Adrenal gland (tissue), 9 donors: ENCODE measurements at regions not wholly inside any gene's neighbourhood (a gene's known extent, or its start where the extent isn't known, plus 50 kb on each side); places are given as distances from the start of the nearest gene placed in this dataset.

Experiments
- DNase-seq, 7 donors: peaks; one replicate each; pipeline ENCODE4 v3.0.0-alpha.2; 2019 to 2020
- H3K27ac ChIP-seq, 5 donors: fragments of 200-600 bp; sonication (generic) in 4 of 5; 1 replicate in 3 of 5; 2 replicates in 2 of 5; pipeline versions ENCODE4 v1.5.1 to v1.8.0; 2016 to 2020; ENCODE audit warnings: mild to moderate bottlenecking in 1 of 5
- H3K27me3 ChIP-seq: fragments of 200-600 bp; 2 replicates; pipeline ENCODE4 v1.8.0; 2021
- H3K36me3 ChIP-seq, 2 donors: fragments of 200-600 bp; replicated peaks in 1 of 2; 1 replicate in 1 of 2; 2 replicates in 1 of 2; pipeline versions ENCODE4 v1.5.1 to v1.8.0; 2018 to 2022
- H3K4me1 ChIP-seq, 2 donors: fragments of 200-600 bp; replicated peaks in 1 of 2; 1 replicate in 1 of 2; 2 replicates in 1 of 2; pipeline versions ENCODE4 v1.5.1 to v1.8.0; 2018 to 2021
- H3K4me3 ChIP-seq, 4 donors: fragments of 200-600 bp; sonication (generic) in 3 of 4; one replicate each; pipeline ENCODE4 v1.5.1; 2016 to 2018
- H3K9me3 ChIP-seq, 3 donors: fragments of 200-600 bp; sonication (generic) in 1 of 3; replicated peaks in 1 of 3; 1 replicate in 2 of 3; 2 replicates in 1 of 3; pipeline versions ENCODE4 v1.5.1 to v1.8.0; 2016 to 2021
- POLR2A ChIP-seq, 2 donors: fragments of 450-650 bp; IDR thresholded peaks; one replicate each; pipeline ENCODE4 v1.6.1; 2017; ENCODE audit warnings: antibody characterized with exemption in 2 of 2, mild to moderate bottlenecking in 2 of 2, moderate library complexity in 1 of 2
- WGBS, 4 donors: extraction: QIAGEN DNeasy Blood & Tissue Kit in 2 of 4; methylation state at CpG; one replicate each; pipeline versions ENCODE4 v1.1.5 to v1.1.7; 2013 to 2017; 5-methylcytosine and 5-hydroxymethylcytosine counted together
- intact Hi-C, 2 donors: fragments of 100-400 bp; cut with DNase I; formaldehyde crosslinking; loops; one replicate each; pipeline versions ENCODE4 v1.14.1 to v1.15.0; 2022 to 2023
- TF ChIP-seq, protein P1 (sequence below), 6 experiments: fragments of 450-650 bp in 4 of 6; fragments of 200-600 bp in 2 of 6; sonication (generic) in 1 of 6; IDR thresholded peaks; 1 replicate in 5 of 6; 2 replicates in 1 of 6; pipeline versions ENCODE4 v1.5.1 to v1.8.0; 2016 to 2021; ENCODE audit warnings: antibody characterized with exemption in 6 of 6, mild to moderate bottlenecking in 2 of 6, moderate library complexity in 1 of 6
- donor health status: healthy with polysubstance abuse.
- donor health status: Bipolar disorder and iron deficiency.
- donor health status: DM: yes; HTN: yes; CAD: no.
- donor health status: DM: no; HTN: no; CAD: no.
- donor health status: DM: no; HTN: no; CAD: no.

- Histone ChIP-seq H3K4me1 (no peaks in the 10 kb centered on the region), H3K27ac (no peak overlapping the region), H3K27me3 (no peaks in the 10 kb centered on the region), H3K4me3 (no peak overlapping the region), H3K9me3 (no peaks in the 10 kb centered on the region), H3K36me3 (no peaks in the 10 kb centered on the region)
- TF ChIP-seq, protein P1, sequence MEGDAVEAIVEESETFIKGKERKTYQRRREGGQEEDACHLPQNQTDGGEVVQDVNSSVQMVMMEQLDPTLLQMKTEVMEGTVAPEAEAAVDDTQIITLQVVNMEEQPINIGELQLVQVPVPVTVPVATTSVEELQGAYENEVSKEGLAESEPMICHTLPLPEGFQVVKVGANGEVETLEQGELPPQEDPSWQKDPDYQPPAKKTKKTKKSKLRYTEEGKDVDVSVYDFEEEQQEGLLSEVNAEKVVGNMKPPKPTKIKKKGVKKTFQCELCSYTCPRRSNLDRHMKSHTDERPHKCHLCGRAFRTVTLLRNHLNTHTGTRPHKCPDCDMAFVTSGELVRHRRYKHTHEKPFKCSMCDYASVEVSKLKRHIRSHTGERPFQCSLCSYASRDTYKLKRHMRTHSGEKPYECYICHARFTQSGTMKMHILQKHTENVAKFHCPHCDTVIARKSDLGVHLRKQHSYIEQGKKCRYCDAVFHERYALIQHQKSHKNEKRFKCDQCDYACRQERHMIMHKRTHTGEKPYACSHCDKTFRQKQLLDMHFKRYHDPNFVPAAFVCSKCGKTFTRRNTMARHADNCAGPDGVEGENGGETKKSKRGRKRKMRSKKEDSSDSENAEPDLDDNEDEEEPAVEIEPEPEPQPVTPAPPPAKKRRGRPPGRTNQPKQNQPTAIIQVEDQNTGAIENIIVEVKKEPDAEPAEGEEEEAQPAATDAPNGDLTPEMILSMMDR (IDR thresholded peaks at IDR 0.05) = no peak
- intact Hi-C loops = no loop called here
- DNase-seq = no peak
- 77 to 91% (median 85%) methylated on average over 3 of the region's 3 CpGs for WGBS, 4 donors
Observed at GRCh38 chr2:48219234-48219554, 95.3 kb upstream of the FOXN2 start.

DNA sequence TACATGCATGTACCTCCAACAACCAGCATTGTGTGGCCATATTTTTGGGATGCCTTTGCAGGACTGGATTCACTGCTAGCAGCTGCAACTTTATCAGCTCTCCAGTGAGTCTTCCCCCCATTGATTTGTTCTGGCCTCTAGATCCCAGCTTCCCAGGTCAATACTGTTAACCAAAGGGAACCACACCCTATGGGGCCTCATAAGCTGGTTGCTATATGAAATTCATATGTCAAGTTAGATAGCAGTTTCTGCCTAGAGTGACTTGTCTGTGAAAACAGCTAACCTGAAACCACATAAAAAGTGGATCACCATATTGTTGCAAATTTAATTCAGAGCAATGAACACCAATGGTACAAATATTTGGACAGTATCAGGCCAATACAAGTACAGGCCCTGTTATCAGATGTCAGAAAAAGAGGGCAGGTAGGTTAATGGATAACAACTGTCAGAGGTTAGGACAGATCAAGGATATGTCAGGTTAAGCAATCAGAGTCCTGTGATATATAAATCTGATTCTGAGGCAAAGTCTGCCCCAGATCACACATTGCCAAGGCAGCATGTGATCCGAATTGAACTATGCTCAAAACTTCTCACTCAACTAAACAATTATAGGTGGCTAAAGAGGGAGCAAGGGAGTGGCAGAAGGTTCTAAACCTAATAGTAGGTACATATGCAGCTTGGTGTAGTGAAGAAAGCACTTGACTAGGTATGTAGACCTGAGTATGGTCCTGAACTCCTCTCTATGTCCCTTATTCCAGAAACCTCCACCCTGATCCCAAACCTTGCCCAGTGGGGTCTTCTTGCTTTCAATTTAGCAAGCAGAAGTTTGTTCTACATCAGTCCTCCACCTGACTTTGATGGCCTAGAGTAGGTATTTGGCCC is 94.7 kb upstream of the FOXN2 start:
- no peak for DNase-seq
- Histone ChIP-seq H3K9me3 (no peaks in the 10 kb centered on the region), H3K4me1 (no peaks in the 10 kb centered on the region), H3K4me3 (no peak overlapping the region), H3K27me3 (no peaks in the 10 kb centered on the region), H3K27ac (no peak overlapping the region), H3K36me3 (no peaks in the 10 kb centered on the region)
- no peak for TF ChIP-seq POLR2A (IDR thresholded peaks at IDR 0.05)
- TF ChIP-seq, protein P1 (IDR thresholded peaks at IDR 0.05) = no peak
- intact Hi-C loops = no loop called here
- 77 to 93% (median 86%) methylated on average over 1 of the region's 1 CpG for WGBS, 4 donors

DNA sequence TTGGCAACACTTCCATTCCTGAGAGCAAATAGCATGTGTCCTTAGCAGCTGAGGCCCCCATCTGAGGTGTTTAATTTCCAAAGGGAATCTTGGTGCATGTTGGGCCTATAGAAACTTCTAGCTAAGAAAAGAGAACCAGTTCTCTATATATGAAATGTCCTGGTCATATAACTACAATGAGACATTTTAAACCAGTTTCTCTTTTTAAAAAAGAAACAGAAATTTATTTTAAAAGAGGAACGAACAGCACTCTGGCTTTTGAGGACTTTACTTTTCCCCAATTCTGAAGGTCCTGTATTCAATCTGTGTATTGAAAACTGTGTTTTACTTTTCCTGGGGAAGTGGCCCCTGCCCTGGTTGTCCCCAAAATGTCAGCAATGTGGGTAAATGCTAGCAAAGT is 94.0 kb upstream of the FOXN2 start:
- no peak for DNase-seq
- 63 to 75% (median 71%) methylated on average over 1 of the region's 1 CpG for WGBS, 4 donors
- H3K4me1 ChIP-seq = no peaks in the 10 kb centered on the region
- no peak overlapping the region for H3K4me3 ChIP-seq
- no peaks in the 10 kb centered on the region for H3K36me3 ChIP-seq
- H3K27ac ChIP-seq = no peak overlapping the region
- no peaks in the 10 kb centered on the region for H3K27me3 ChIP-seq
- no peaks in the 10 kb centered on the region for H3K9me3 ChIP-seq
- TF ChIP-seq POLR2A (IDR thresholded peaks at IDR 0.05) = no peak
- TF ChIP-seq, protein P1 (IDR thresholded peaks at IDR 0.05) = no peak
- intact Hi-C loops = no loop called here

- H3K9me3 ChIP-seq = no peaks in the 10 kb centered on the region
- H3K27me3 ChIP-seq = no peaks in the 10 kb centered on the region
- no peak overlapping the region for H3K4me3 ChIP-seq
- WGBS, 4 donors = 73 to 83% (median 75%) methylated on average over 4 of the region's 4 CpGs
- intact Hi-C loops = no loop called here
- H3K4me1 ChIP-seq = no peaks in the 10 kb centered on the region
- DNase-seq = no peak
- TF ChIP-seq POLR2A (IDR thresholded peaks at IDR 0.05) = no peak
- TF ChIP-seq, protein P1 (IDR thresholded peaks at IDR 0.05) = no peak
- no peaks in the 10 kb centered on the region for H3K36me3 ChIP-seq
- no peak overlapping the region for H3K27ac ChIP-seq
Observed at GRCh38 chr2:48221846-48222516, 92.5 kb upstream of the FOXN2 start.
